ENCODE measurements at regions not wholly inside any gene's neighbourhood (a gene's known extent, or its start where the extent isn't known, plus 50 kb on each side); places are given as distances from the start of the nearest gene placed in this dataset.

- TF ChIP-seq CTCF (IDR thresholded peaks at IDR 0.05) (no peak), EZH2 (IDR thresholded peaks at IDR 0.05; ENCODE audit: borderline replicate concordance, insufficient read depth, low read depth, low read length, poor library complexity, severe bottlenecking) (no peak)
Measured at GRCh38 chr3:190767851-190768250, 94.6 kb downstream of the GMNC start.
